ENCODE measurements at regions not wholly inside any gene's neighbourhood (a gene's known extent, or its start where the extent isn't known, plus 50 kb on each side); places are given as distances from the start of the nearest gene placed in this dataset.
A peak's percentile ranks its signal among the peaks of the same experiment; 100 is the strongest.

GRCh38 chrX:34341814-34342213 lies 209.7 kb upstream of the FAM47A start (continued):
- TF ChIP-seq, protein P1, sequence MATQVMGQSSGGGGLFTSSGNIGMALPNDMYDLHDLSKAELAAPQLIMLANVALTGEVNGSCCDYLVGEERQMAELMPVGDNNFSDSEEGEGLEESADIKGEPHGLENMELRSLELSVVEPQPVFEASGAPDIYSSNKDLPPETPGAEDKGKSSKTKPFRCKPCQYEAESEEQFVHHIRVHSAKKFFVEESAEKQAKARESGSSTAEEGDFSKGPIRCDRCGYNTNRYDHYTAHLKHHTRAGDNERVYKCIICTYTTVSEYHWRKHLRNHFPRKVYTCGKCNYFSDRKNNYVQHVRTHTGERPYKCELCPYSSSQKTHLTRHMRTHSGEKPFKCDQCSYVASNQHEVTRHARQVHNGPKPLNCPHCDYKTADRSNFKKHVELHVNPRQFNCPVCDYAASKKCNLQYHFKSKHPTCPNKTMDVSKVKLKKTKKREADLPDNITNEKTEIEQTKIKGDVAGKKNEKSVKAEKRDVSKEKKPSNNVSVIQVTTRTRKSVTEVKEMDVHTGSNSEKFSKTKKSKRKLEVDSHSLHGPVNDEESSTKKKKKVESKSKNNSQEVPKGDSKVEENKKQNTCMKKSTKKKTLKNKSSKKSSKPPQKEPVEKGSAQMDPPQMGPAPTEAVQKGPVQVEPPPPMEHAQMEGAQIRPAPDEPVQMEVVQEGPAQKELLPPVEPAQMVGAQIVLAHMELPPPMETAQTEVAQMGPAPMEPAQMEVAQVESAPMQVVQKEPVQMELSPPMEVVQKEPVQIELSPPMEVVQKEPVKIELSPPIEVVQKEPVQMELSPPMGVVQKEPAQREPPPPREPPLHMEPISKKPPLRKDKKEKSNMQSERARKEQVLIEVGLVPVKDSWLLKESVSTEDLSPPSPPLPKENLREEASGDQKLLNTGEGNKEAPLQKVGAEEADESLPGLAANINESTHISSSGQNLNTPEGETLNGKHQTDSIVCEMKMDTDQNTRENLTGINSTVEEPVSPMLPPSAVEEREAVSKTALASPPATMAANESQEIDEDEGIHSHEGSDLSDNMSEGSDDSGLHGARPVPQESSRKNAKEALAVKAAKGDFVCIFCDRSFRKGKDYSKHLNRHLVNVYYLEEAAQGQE (IDR thresholded peaks at IDR 0.05; ENCODE audit: unreplicated experiment) = no peak
- TF ChIP-seq STAT1 (IDR thresholded peaks at IDR 0.05; ENCODE audit: unreplicated experiment) = no peak
- no peak for TF ChIP-seq ZNF114 (CRISPR knock-in tag; IDR thresholded peaks at IDR 0.05)
- no peak for TF ChIP-seq POLR2AphosphoS5 (IDR thresholded peaks at IDR 0.05; ENCODE audit: low read depth)
- TF ChIP-seq CREB1 (CRISPR knock-in tag; IDR thresholded peaks at IDR 0.05; ENCODE audit: low read depth) = no peak
- TF ChIP-seq JUNB (IDR thresholded peaks at IDR 0.05; ENCODE audit: unreplicated experiment) = no peak
- no peak for TF ChIP-seq ETS1 (IDR thresholded peaks at IDR 0.05)
- TF ChIP-seq EZH2phosphoT487 (IDR thresholded peaks at IDR 0.05; ENCODE audit: unreplicated experiment) = no peak

- DNase-seq (ENCODE audit: low spot score) (peak; percentile 24), ATAC-seq (no peak)
- Histone ChIP-seq H3K4me3 (no peak overlapping the region), H3K4me2 (no peak overlapping the region), H2AFZ (no peak overlapping the region), H3F3A (replicated peaks; ENCODE audit: low read depth) (no peaks in the 10 kb centered on the region), H4K20me1 (replicated peaks; ENCODE audit: insufficient read depth) (no peaks in the 10 kb centered on the region), H3K36me3 (ENCODE audit: insufficient read depth) (no peaks in the 10 kb centered on the region), H3K79me2 (replicated peaks; ENCODE audit: insufficient read depth) (no peaks in the 10 kb centered on the region), H3K27ac (ENCODE audit: low read depth) (no peak overlapping the region), H3K4me1 (ENCODE audit: insufficient read depth) (no peaks in the 10 kb centered on the region), H3K9me2 (ENCODE audit: insufficient read depth) (no peaks in the 10 kb centered on the region), H3K27me3 (ENCODE audit: insufficient read depth) (no peaks in the 10 kb centered on the region)
- no peaks in the 10 kb centered on the region for H3K27me3 Mint-ChIP-seq (ENCODE audit: insufficient read depth, low read depth, poor library complexity)
- peaks cover 3% of the 10 kb centered on the region; the same call in 1 of the 3 replicates for H3K9me3 Mint-ChIP-seq
- no peak overlapping the region for H3K4me3 Mint-ChIP-seq
- H3K27ac Mint-ChIP-seq = no peak overlapping the region
- TF ChIP-seq, protein P1 (IDR thresholded peaks at IDR 0.05; ENCODE audit: unreplicated experiment) = no peak
- TF ChIP-seq, protein P2, sequence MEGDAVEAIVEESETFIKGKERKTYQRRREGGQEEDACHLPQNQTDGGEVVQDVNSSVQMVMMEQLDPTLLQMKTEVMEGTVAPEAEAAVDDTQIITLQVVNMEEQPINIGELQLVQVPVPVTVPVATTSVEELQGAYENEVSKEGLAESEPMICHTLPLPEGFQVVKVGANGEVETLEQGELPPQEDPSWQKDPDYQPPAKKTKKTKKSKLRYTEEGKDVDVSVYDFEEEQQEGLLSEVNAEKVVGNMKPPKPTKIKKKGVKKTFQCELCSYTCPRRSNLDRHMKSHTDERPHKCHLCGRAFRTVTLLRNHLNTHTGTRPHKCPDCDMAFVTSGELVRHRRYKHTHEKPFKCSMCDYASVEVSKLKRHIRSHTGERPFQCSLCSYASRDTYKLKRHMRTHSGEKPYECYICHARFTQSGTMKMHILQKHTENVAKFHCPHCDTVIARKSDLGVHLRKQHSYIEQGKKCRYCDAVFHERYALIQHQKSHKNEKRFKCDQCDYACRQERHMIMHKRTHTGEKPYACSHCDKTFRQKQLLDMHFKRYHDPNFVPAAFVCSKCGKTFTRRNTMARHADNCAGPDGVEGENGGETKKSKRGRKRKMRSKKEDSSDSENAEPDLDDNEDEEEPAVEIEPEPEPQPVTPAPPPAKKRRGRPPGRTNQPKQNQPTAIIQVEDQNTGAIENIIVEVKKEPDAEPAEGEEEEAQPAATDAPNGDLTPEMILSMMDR (conservative IDR thresholded peaks at IDR 0.05; ENCODE audit: low read depth in 2 of 2) = peak; percentile 46 to 48
- H3K4me1 Mint-ChIP-seq = no peaks in the 10 kb centered on the region; the same call in 2 of the 3 replicates
- H3K36me3 Mint-ChIP-seq (ENCODE audit: low read depth) = no peaks in the 10 kb centered on the region
Observed at GRCh38 chrX:34341258-34341657, 209.1 kb upstream of the FAM47A start.

Data from GM23338 (cell line).